C4-2B (cell line): ENCODE measurements at regions not wholly inside any gene's neighbourhood (a gene's known extent, or its start where the extent isn't known, plus 50 kb on each side); places are given as distances from the start of the nearest gene placed in this dataset.

Experiments used
- H3K27ac ChIP-seq: fragments of 450-650 bp; 2 replicates; pipeline ENCODE4 v1.5.1; 2017
- ZFX ChIP-seq: fragments of 450-650 bp; IDR thresholded peaks from 2 replicates; pipeline ENCODE4 v1.6.1; 2017
- TF ChIP-seq, protein P1 (sequence below): fragments of 450-650 bp; conservative IDR thresholded peaks from 2 replicates; pipeline ENCODE4 v1.5.1; 2017; ENCODE audit warnings: mild to moderate bottlenecking

DNA sequence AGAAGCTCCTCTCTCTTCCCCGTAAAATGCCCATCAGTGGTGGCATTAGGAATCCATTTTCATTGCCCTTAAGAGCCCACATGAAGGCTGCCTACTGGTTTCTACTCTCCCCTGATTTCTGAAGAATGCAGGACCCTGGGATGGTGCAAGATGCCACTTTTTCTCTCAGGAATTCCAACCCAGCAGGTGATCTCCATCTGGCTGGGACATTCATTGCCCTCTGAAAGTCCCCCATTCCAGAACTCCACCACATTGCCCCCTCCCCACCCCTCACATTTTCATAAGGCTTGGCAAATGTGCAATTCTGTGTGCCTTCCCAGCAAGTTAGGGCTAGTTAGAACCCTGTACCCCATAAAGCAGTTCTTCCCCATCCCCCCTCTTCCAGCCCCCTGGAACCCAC, 88.0 kb downstream of the BANF2 start:
- TF ChIP-seq, protein P1, sequence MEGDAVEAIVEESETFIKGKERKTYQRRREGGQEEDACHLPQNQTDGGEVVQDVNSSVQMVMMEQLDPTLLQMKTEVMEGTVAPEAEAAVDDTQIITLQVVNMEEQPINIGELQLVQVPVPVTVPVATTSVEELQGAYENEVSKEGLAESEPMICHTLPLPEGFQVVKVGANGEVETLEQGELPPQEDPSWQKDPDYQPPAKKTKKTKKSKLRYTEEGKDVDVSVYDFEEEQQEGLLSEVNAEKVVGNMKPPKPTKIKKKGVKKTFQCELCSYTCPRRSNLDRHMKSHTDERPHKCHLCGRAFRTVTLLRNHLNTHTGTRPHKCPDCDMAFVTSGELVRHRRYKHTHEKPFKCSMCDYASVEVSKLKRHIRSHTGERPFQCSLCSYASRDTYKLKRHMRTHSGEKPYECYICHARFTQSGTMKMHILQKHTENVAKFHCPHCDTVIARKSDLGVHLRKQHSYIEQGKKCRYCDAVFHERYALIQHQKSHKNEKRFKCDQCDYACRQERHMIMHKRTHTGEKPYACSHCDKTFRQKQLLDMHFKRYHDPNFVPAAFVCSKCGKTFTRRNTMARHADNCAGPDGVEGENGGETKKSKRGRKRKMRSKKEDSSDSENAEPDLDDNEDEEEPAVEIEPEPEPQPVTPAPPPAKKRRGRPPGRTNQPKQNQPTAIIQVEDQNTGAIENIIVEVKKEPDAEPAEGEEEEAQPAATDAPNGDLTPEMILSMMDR: no peak
- TF ChIP-seq ZFX: no peak
- H3K27ac ChIP-seq: no peak overlapping the region

DNA sequence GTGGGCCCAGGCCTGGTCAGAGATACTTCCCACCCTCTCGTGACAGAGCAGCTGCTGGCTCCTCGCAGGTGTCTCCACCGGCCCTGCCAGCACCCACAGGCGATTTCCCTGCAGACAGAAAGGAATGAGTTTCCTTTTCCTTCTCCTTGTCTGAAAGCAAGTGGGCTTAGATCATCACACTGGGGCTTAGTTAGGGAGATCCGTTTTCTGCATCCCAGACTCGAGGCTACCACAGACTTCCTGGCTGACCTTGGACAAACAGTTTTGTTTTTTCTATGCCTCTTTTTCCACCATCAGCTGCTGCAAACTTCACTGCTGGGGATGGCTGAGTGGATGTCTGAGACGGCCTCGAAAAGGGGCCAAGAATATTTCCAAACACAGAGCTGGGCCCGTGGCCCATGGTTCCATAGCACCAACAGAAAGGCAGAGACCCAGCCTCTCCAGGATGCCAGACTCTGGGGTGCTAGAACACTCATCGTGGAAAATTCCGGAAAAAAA, 86.5 kb downstream of the BANF2 start:
- H3K27ac ChIP-seq: no peak overlapping the region
- no peak for TF ChIP-seq ZFX
- TF ChIP-seq, protein P1: no peak
